HEK293 (cell line): ENCODE measurements at regions not wholly inside any gene's neighbourhood (a gene's known extent, or its start where the extent isn't known, plus 50 kb on each side); places are given as distances from the start of the nearest gene placed in this dataset.

Experiments
- BCL6B ChIP-seq: fragments of 450-650 bp; formaldehyde crosslinking; IDR thresholded peaks from 2 replicates; pipeline ENCODE4 v1.5.1; 2017; ENCODE audit warnings: missing biosample characterization, missing genetic modification characterization
- YY1 ChIP-seq: fragments of 450-650 bp; formaldehyde crosslinking; IDR thresholded peaks from 2 replicates; pipeline ENCODE4 v1.5.1; 2018; ENCODE audit warnings: missing biosample characterization, missing genetic modification characterization
- ZNF155 ChIP-seq: fragments of 450-650 bp; formaldehyde crosslinking; IDR thresholded peaks from 2 replicates; pipeline ENCODE4 v1.5.1; 2016; ENCODE audit warnings: missing biosample characterization, missing genetic modification characterization
- ZNF274 ChIP-seq, 2 experiments: fragments of 200-500 bp in 1 of 2; fragments of 450-650 bp in 1 of 2; sonication (Bioruptor generic) in 1 of 2; formaldehyde crosslinking in 1 of 2; IDR thresholded peaks; 2 replicates each; pipeline versions ENCODE4 v1.5.1 to v1.6.1; 2014 to 2016; ENCODE audit warnings: borderline replicate concordance in 1 of 2, inconsistent platforms in 1 of 2, low read length in 1 of 2, missing biosample characterization in 1 of 2, missing genetic modification characterization in 1 of 2
- ZNF658 ChIP-seq: fragments of 450-650 bp; formaldehyde crosslinking; IDR thresholded peaks from 2 replicates; pipeline ENCODE4; 2016; ENCODE audit warnings: missing biosample characterization, missing genetic modification characterization

GRCh38 chr5:78699552-78700153 is 51.1 kb upstream of the LHFPL2 start:
- TF ChIP-seq ZNF274 (IDR thresholded peaks at IDR 0.05; ENCODE audit: low read length) (no peak), ZNF274 (tag by site-specific recombination; IDR thresholded peaks at IDR 0.05; ENCODE audit: borderline replicate concordance) (no peak), BCL6B (tag by site-specific recombination) (no peak), ZNF155 (tag by site-specific recombination) (no peak), ZNF658 (no peak), YY1 (tag by site-specific recombination) (no peak)
